ENCODE measurements at regions not wholly inside any gene's neighbourhood (a gene's known extent, or its start where the extent isn't known, plus 50 kb on each side); places are given as distances from the start of the nearest gene placed in this dataset.

DNA sequence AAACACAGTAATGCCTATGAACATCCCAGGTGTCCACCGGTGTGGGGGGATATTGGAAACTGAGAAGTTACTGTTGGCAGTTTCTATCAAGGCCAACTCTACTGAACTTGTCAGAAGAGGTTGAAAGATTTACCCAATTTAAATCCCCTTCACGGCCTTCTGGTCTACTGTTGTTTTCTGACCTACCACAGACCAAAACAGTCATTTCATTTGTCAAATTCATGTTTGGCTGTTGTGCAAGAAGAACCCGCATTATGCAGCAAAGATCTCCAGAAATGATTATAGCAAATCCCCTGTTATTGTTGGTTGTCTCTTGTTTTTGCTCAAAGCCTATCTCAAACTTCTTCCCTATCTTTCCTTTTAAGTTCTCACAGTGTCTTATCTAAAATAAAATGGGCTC lies 73.1 kb upstream of the MAF start:
- no peak overlapping the region for H4K91ac ChIP-seq (ENCODE audit: insufficient read length, low read depth, low read length)
- H2BK120ac ChIP-seq (ENCODE audit: low read depth, low read length, poor library complexity, severe bottlenecking) = no peak overlapping the region
- no peak overlapping the region for H2BK15ac ChIP-seq (ENCODE audit: low read depth, low read length)
- H3K56ac ChIP-seq (ENCODE audit: insufficient read length, low read depth, low read length) = no peak overlapping the region
- H3K4me2 ChIP-seq (ENCODE audit: insufficient read depth, insufficient read length, low read length) = no peak overlapping the region
- no peak overlapping the region for H2BK5ac ChIP-seq (ENCODE audit: insufficient read length, low read length)
- H2AFZ ChIP-seq (ENCODE audit: low read length) = no peak overlapping the region
- DNase-seq = no peak
- no peak overlapping the region for H4K5ac ChIP-seq (ENCODE audit: insufficient read length, low read depth, low read length)
- no peak overlapping the region for H3K4ac ChIP-seq (ENCODE audit: low read depth, low read length)
- no peaks in the 10 kb centered on the region for H4K20me1 ChIP-seq (ENCODE audit: control insufficient read depth, insufficient read depth, insufficient read length)
- H3K14ac ChIP-seq (ENCODE audit: insufficient read depth, low read length) = no peak overlapping the region
- no peaks in the 10 kb centered on the region for H3K23me2 ChIP-seq (ENCODE audit: insufficient read length, low read depth, low read length, poor library complexity, severe bottlenecking)
- H2BK12ac ChIP-seq (ENCODE audit: insufficient read length, low read depth, low read length) = no peak overlapping the region
- no peak overlapping the region for H3K9ac ChIP-seq (ENCODE audit: extremely low read depth, insufficient read length, low read length)
- no peak overlapping the region for H2BK20ac ChIP-seq (ENCODE audit: low read depth, low read length, poor library complexity, severe bottlenecking)
- Mint-ChIP-seq H3K27me3 (ENCODE audit: low read depth) (no peaks in the 10 kb centered on the region; the same call in 1 of the 2 replicates), H3K4me3 (no peak overlapping the region), H3K9me3 (peaks cover 13 to 21% of the 10 kb centered on the region in 2 experiments), H3K27ac (no peak overlapping the region), H3K4me1 (no peaks in the 10 kb centered on the region), H3K36me3 (ENCODE audit: insufficient read depth in 1 of 3, low read depth in 3 of 3) (peaks cover 0 to 11% (median 9%) of the 10 kb centered on the region in 3 experiments; a peak in 5 of 7 replicates)
- TF ChIP-seq, protein P1, sequence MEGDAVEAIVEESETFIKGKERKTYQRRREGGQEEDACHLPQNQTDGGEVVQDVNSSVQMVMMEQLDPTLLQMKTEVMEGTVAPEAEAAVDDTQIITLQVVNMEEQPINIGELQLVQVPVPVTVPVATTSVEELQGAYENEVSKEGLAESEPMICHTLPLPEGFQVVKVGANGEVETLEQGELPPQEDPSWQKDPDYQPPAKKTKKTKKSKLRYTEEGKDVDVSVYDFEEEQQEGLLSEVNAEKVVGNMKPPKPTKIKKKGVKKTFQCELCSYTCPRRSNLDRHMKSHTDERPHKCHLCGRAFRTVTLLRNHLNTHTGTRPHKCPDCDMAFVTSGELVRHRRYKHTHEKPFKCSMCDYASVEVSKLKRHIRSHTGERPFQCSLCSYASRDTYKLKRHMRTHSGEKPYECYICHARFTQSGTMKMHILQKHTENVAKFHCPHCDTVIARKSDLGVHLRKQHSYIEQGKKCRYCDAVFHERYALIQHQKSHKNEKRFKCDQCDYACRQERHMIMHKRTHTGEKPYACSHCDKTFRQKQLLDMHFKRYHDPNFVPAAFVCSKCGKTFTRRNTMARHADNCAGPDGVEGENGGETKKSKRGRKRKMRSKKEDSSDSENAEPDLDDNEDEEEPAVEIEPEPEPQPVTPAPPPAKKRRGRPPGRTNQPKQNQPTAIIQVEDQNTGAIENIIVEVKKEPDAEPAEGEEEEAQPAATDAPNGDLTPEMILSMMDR (conservative IDR thresholded peaks at IDR 0.05) = no peak
- no peak overlapping the region for H3K18ac ChIP-seq (ENCODE audit: insufficient read length, low read depth, low read length)
- H3K27ac ChIP-seq (ENCODE audit: insufficient read length, low read depth, low read length) = no peak overlapping the region
- H4K8ac ChIP-seq (replicated peaks; ENCODE audit: insufficient read length, low read depth, low read length) = no peak overlapping the region
- H3K79me2 ChIP-seq (ENCODE audit: insufficient read depth, low read length) = no peaks in the 10 kb centered on the region
- no peak overlapping the region for H3K23ac ChIP-seq (ENCODE audit: insufficient read length, low read depth, low read length)
- no peak overlapping the region for H2AK5ac ChIP-seq (ENCODE audit: insufficient read length, low read length)
- no peaks in the 10 kb centered on the region for H3K4me1 ChIP-seq (ENCODE audit: insufficient read depth, low read length)
- no peak overlapping the region for H3T11ph ChIP-seq (ENCODE audit: low read length)
- WGBS (ENCODE audit: extremely low coverage, insufficient read length, low lambda C conversion rate) = no CpG with 5 or more reads among the region's 3 CpGs
- no peaks in the 10 kb centered on the region for H3K9me3 ChIP-seq (ENCODE audit: control insufficient read depth, low read depth, low read length)
- H3K27me3 ChIP-seq (ENCODE audit: insufficient read depth, low read length) = no peaks in the 10 kb centered on the region
- H3K79me1 ChIP-seq (ENCODE audit: insufficient read depth, low read depth, low read length, poor library complexity, severe bottlenecking) = no peaks in the 10 kb centered on the region

Measured in H9 (cell line).